ENCODE measurements at regions not wholly inside any gene's neighbourhood (a gene's known extent, or its start where the extent isn't known, plus 50 kb on each side); places are given as distances from the start of the nearest gene placed in this dataset.
"Not testable (repeated sequence)": the region's sequence is repeated elsewhere in the genome, so short reads cannot be mapped to it uniquely, and the experiment has no call there.

- DNase-seq (ENCODE audit: low read depth, low spot score) = not testable (repeated sequence)
Observed at GRCh38 chr9:95391271-95391670, 73.8 kb upstream of the FANCC start.

DNA sequence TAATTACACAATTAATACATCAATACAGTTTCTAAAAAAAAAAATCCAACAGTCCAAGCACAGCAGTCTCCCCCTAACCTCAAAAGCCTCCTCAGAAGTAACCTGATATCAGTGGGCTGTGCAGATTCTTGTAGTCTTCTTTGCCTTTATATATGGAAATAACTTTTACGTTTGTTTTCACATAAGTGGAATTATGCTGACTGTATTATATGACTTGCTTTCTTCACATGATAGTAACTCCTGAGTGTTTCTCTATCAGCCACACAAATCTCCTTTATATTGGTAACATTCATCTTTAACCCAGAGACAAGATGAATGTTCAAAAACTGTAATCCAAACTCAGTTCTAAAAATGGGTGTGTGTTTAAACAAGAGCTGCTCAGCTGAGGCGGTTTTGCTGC is 71.9 kb upstream of the FANCC start:
- DNase-seq (ENCODE audit: low read depth, low spot score) = no peak

DNA sequence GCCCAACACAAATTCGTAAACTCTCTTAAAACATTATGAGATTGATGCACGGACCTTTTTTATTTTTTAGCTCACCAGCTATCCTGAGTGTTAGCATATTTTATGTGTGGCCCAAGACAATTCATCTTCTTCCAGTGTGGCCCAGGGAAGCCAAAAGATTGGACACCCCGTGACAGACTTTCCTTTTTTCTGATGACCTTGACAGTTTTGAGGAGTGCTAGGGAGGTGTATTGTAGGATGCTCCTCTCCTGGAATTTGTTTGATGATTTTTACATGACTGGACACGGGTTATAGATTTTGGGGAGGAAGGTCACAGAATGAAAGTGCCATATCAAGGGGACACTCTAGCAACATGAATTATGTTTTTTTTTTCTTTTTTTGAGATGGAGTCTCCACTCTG is 69.3 kb upstream of the FANCC start:
- no peak for DNase-seq (ENCODE audit: low read depth, low spot score)

GRCh38 chr9:95385521-95385920 is 68.0 kb upstream of the FANCC start:
- DNase-seq (ENCODE audit: low read depth, low spot score) = no peak

DNA sequence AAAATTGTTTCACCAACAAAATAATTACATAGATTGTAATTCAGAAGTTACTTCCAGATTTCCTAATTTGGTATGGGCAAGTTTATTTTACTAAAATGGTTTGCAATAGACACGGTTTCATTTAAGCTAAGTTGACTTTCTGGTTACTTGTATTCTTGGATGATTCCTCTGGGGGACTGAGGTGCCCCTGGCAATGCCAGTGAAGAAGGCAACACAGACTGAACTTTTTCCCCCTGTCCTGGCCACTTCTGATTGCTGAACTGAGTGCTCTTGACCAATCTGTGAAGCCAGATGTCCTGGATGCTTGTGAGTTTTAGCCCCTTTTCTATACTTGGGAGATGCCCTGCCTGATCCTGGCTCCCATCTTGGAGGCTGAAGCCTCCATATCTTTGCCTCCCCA is 66.3 kb upstream of the FANCC start:
- no peak for DNase-seq (ENCODE audit: low read depth, low spot score)

DNA sequence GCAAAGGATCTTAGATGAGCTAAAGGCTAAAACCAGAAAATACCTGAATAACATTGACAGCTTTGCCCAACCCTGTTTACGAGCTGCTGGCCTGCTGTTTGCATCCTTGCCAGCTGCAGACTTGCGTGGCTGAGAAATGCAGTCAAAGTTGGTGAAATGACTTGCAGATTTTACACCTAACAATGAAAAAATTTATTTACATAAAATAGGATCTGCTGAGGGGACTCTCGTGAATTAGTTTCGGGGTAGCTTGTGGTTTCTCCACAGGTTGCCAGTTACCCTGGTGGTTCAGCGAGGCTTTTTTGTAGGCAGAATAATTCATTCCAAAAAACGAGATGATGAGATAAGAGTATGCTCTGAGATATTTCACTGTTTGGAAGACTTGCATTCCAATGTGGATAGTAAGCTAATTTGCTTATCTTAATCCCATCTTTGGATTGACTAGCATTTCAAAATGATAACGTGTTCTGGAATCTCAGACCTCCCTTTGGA is 65.7 kb upstream of the FANCC start:
- peak; percentile 64 for DNase-seq (ENCODE audit: low read depth, low spot score)

GRCh38 chr9:95382433-95382832 is 64.9 kb upstream of the FANCC start:
- DNase-seq (ENCODE audit: low read depth, low spot score) = no peak

- no peak for DNase-seq (ENCODE audit: low read depth, low spot score)
Observed at GRCh38 chr9:95381221-95381620, 63.7 kb upstream of the FANCC start.

DNA sequence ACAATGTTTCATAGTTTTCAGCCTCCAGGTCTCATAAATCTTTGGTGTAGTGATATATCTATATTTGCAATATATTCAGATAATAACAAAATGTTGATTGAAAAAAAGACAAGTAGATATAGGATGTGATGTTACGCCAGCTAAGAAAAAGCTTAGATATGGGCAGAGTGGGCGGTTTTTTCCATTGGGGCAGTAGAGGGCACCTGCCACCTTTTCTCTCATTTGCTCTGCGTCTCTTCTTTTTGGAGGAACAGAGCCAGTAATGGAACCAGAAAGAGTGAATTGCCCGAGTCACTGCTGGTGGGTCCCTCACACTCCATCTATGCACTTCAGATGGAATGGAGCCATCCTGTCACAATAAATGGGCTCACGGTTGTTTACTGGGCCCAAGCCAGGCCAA is 62.1 kb upstream of the FANCC start:
- DNase-seq (ENCODE audit: low read depth, low spot score) = no peak

DNA sequence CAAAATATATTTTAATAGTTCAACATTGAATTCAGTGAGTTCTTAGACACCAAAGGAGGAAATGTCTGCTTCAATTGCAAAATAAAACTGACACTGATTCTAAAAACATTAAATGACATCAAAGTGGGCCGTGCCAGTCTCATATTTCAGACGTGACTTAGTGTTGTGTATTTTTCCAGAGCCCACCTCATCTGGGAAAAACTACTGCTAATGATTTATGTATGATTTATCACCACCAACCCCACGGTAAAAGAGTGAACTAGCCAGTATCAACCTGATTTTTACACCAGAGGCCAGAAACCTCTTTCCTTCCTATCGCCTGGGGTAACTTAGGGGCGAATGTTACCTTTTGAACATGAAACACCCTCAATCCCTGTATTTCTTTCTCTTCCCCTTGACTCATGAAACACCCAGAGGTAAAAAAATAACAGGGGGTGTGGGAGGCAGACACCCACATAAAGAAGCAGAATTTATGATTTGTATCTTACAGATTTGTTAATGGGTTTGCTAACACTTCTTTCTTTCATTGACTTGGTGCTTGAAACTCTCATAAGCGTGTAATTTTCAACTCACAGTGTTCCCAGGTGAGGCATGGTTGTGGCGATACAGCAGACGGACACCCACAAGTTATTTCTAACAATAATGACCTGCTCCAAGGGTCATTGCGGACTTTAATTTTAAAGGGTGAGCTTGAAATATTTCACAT is 56.4 kb upstream of the FANCC start:
- DNase-seq (ENCODE audit: low read depth, low spot score) = no peak

DNA sequence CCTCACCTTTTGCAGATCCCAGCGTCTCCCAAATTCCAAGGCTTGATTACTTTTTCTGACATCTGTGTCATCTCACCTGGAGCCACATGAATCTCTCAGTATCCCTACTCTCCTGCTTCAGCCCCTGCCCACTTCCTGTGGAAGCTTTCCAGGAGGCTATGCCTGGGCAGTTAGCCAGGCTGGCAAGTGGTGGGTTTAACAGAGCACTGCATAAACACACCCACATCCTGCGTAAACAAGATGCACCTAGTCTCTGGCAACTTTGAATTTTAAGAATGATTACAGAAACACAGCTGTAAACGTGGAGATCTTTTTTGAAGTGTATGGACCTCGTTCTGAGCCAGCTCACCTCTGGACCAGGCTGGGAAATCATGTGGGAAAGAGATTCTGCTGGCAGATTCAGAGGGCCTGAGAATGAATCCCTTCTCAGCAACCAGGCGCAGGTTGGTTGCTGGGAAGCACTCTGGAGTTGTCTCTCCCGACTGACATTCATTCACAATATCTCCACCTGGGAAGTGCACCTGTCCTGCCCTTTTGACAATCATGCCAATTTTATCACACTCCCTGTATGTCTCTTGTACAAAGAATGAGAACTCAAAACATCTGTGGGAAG is 55.7 kb upstream of the FANCC start:
- no peak for DNase-seq (ENCODE audit: low read depth, low spot score)

DNA sequence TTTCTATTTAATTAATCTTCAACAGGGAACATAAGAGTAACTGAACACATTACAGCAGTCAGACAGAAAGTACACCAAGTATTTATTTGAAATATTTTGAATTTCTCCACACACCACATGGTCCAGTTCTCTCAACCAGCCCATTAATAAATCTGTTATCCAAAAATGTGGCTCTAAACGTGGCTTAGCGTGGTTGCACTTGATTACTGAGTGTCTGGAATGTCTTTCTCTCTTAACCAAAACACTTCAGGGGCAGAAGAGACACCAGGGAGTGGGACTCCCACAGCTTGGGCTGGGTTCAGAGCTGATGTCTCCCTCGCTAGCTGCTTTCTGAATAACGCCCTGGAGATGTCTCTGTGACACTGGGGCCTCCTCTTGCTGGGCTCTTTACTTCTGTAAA is 52.6 kb upstream of the FANCC start:
- no peak for DNase-seq (ENCODE audit: low read depth, low spot score)

DNA sequence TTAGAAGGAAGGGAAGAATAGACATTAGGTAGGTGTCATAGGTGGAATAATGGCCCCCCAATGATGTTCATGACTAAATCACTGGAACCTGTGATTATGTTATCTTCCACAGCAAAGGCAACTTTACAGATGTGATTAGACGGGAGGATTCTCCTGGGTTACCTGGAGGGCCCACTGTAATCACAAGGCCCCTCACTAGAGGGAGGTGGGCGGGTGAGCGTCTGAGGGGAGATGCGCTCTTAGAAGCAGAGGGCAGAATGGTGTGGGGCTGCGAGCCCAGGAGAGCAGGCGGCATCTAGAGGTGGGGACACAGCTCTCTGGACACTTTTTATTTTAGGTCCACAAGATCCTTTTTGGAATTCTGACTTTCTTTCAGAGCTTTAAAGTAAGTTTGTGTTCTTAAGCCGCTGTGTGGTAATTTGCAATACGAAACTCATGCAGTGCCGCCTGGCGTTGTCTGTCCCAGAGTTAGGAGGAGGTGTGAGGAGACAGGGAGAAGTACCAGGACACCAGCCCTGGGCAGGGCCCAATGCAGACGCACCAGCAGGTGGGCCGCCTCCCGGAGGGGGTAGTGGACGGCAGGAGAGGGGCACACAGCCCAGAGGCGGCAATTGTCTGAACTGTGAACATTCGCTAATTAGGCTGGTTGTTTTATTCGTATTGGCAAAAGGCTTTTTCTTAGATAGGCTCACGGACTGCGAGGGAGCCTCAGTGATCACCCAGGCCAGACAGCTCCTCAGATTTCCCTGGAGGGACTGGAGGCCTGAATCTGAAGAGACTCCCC is 51.1 kb upstream of the FANCC start:
- no peak for DNase-seq (ENCODE audit: low read depth, low spot score)
